H1 (cell line): ENCODE measurements at regions not wholly inside any gene's neighbourhood (a gene's known extent, or its start where the extent isn't known, plus 50 kb on each side); places are given as distances from the start of the nearest gene placed in this dataset.

Experiments used
- CTCF ChIA-PET: fragments of 300-600 bp; sonication (Branson Sonifier 250); formaldehyde crosslinking; loops from one replicate; lab custom pipeline; 2021; ENCODE audit not compliant: partially characterized antibody; lab: Charles Lee
- POLR2A ChIA-PET: fragments of 300-600 bp; sonication (Branson Sonifier 250); formaldehyde crosslinking; loops from one replicate; lab custom pipeline; 2021; ENCODE audit warnings: inconsistent platforms; ENCODE audit not compliant: partially characterized antibody; lab: Charles Lee
- DNase-seq, 2 experiments: peaks; one replicate each; pipeline versions ENCODE4 v3.0.0 to v3.0.0-alpha.2; 2010 to 2022; ENCODE audit warnings: low spot score in 2 of 2, low read depth in 1 of 2, mixed read lengths in 1 of 2
- FAIRE-seq: peaks from 2 replicates; lab custom pipeline; 2011; peaks lifted over from hg19 to GRCh38; lab: Jason Lieb, UNC
- H2AFZ ChIP-seq: 2 replicates; pipeline ENCODE4 v1.8.1; 2012; ENCODE audit warnings: low read length, inconsistent platforms
- H2AK5ac ChIP-seq: 2 replicates; pipeline ENCODE4 v1.6.1; 2013; ENCODE audit warnings: low read depth, low read length
- H2BK120ac ChIP-seq: replicated peaks from 2 replicates; pipeline ENCODE3; 2013; ENCODE audit warnings: low read depth, low read length, inconsistent platforms
- H2BK12ac ChIP-seq: 2 replicates; pipeline ENCODE4 v1.6.1; 2013; ENCODE audit warnings: low read depth, low read length
- H2BK15ac ChIP-seq: 2 replicates; pipeline ENCODE4 v1.6.1; 2013; ENCODE audit warnings: low read length
- H2BK20ac ChIP-seq: 2 replicates; pipeline ENCODE4 v1.6.1; 2013; ENCODE audit warnings: low read length
- H2BK5ac ChIP-seq: 2 replicates; pipeline ENCODE4 v1.6.1; 2013; ENCODE audit warnings: low read depth, low read length
- H3K14ac ChIP-seq: 2 replicates; pipeline ENCODE4 v1.6.1; 2013; ENCODE audit warnings: inconsistent platforms; ENCODE audit not compliant: insufficient read length
- H3K18ac ChIP-seq: 2 replicates; pipeline ENCODE4 v1.6.1; 2013; ENCODE audit warnings: low read length; ENCODE audit errors: extremely low read depth
- H3K23ac ChIP-seq: 2 replicates; pipeline ENCODE4 v1.6.1; 2013; ENCODE audit warnings: inconsistent platforms; ENCODE audit not compliant: insufficient read length
- H3K23me2 ChIP-seq: 2 replicates; pipeline ENCODE4 v1.6.1; 2013; ENCODE audit warnings: low read depth, low read length
- H3K27ac ChIP-seq: 2 replicates; pipeline ENCODE4 v1.6.1; 2011; ENCODE audit warnings: low read depth, low read length, inconsistent platforms
- H3K27me3 ChIP-seq, 4 experiments: replicated peaks in 1 of 4; 1 replicate in 1 of 4; 2 replicates in 3 of 4; pipeline versions ENCODE4 v1.6.1 to v1.8.1; 2011 to 2013; ENCODE audit warnings: low read length in 3 of 4, mild to moderate bottlenecking in 3 of 4, inconsistent platforms in 2 of 4, mixed read lengths in 2 of 4, moderate library complexity in 1 of 4; ENCODE audit not compliant: control insufficient read depth in 3 of 4, insufficient read depth in 3 of 4; ENCODE audit errors: extremely low read depth in 1 of 4
- H3K36me3 ChIP-seq, 4 experiments: 2 replicates each; pipeline versions ENCODE4 v1.6.1 to v1.8.1; 2011 to 2013; ENCODE audit warnings: mild to moderate bottlenecking in 4 of 4, low read length in 3 of 4, moderate library complexity in 2 of 4, control low read depth in 1 of 4, inconsistent platforms in 1 of 4; ENCODE audit not compliant: insufficient read depth in 4 of 4, control insufficient read depth in 2 of 4
- H3K4ac ChIP-seq: replicated peaks from 2 replicates; pipeline ENCODE3; 2013; ENCODE audit warnings: low read length, low read depth, mixed read lengths, inconsistent platforms; ENCODE audit not compliant: insufficient read length
- H3K4me1 ChIP-seq, 4 experiments: replicated peaks in 1 of 4; 1 replicate in 1 of 4; 2 replicates in 3 of 4; pipeline versions ENCODE4 v1.6.1 to v1.8.1; 2011 to 2013; ENCODE audit warnings: low read length in 3 of 4, inconsistent platforms in 2 of 4, mixed read lengths in 1 of 4; ENCODE audit not compliant: insufficient read depth in 4 of 4, control insufficient read depth in 3 of 4
- H3K4me2 ChIP-seq, 2 experiments: 2 replicates each; pipeline versions ENCODE4 v1.6.1 to v1.8.1; 2011 to 2013; ENCODE audit warnings: low read depth in 2 of 2, low read length in 2 of 2, control low read depth in 1 of 2, inconsistent platforms in 1 of 2, mild to moderate bottlenecking in 1 of 2; ENCODE audit not compliant: insufficient read depth in 1 of 2
- H3K4me3 ChIP-seq, 4 experiments: fragments of 200-600, 300-600 bp in 1 of 4; sonication (generic), shearing (Covaris generic), sonication (Bioruptor Twin) in 1 of 4; 2 replicates each; pipeline versions ENCODE4 v1.5.1 to v1.8.1; 2011 to 2016; ENCODE audit warnings: low read length in 4 of 4, low read depth in 3 of 4, control low read depth in 2 of 4, inconsistent platforms in 2 of 4, mild to moderate bottlenecking in 2 of 4, mixed read lengths in 1 of 4, moderate library complexity in 1 of 4; ENCODE audit not compliant: insufficient read depth in 2 of 4; ENCODE audit errors: extremely low read depth in 1 of 4
- H3K56ac ChIP-seq: replicated peaks from 2 replicates; pipeline ENCODE3; 2013; ENCODE audit warnings: low read depth, mild to moderate bottlenecking, mixed read lengths, low read length, inconsistent platforms; ENCODE audit not compliant: insufficient read length
- H3K79me1 ChIP-seq: 2 replicates; pipeline ENCODE4 v1.6.1; 2013; ENCODE audit warnings: low read depth, low read length, control low read depth
- H3K79me2 ChIP-seq, 2 experiments: 2 replicates each; pipeline versions ENCODE4 v1.6.1 to v1.8.1; 2012 to 2013; ENCODE audit warnings: low read length in 2 of 2, mild to moderate bottlenecking in 2 of 2, inconsistent platforms in 1 of 2; ENCODE audit not compliant: insufficient read depth in 2 of 2, control insufficient read depth in 1 of 2
- H3K9ac ChIP-seq, 4 experiments: replicated peaks in 1 of 4; 1 replicate in 1 of 4; 2 replicates in 3 of 4; pipeline versions ENCODE4 v1.6.1 to v1.8.1; 2011 to 2013; ENCODE audit warnings: low read depth in 3 of 4, low read length in 3 of 4, control low read depth in 2 of 4, mild to moderate bottlenecking in 2 of 4, moderate library complexity in 2 of 4, inconsistent platforms in 1 of 4; ENCODE audit errors: extremely low read depth in 1 of 4
- H3K9me3 ChIP-seq, 2 experiments: 2 replicates each; pipeline versions ENCODE4 v1.6.1 to v1.8.1; 2012 to 2013; ENCODE audit warnings: mild to moderate bottlenecking in 2 of 2, moderate library complexity in 2 of 2, control low read depth in 1 of 2, inconsistent platforms in 1 of 2, low read depth in 1 of 2, low read length in 1 of 2, mixed read lengths in 1 of 2; ENCODE audit not compliant: insufficient read depth in 2 of 2
- H4K20me1 ChIP-seq, 2 experiments: replicated peaks in 1 of 2; 2 replicates each; pipeline versions ENCODE3 to v1.8.1; 2011 to 2013; ENCODE audit warnings: inconsistent platforms in 2 of 2, low read length in 2 of 2, mild to moderate bottlenecking in 1 of 2; ENCODE audit not compliant: insufficient read depth in 2 of 2, control insufficient read depth in 1 of 2
- H4K5ac ChIP-seq: 2 replicates; pipeline ENCODE4 v1.6.1; 2013; ENCODE audit warnings: low read length, low read depth, mixed read lengths, inconsistent platforms; ENCODE audit not compliant: insufficient read length
- H4K8ac ChIP-seq: 2 replicates; pipeline ENCODE4 v1.8.0; 2013; ENCODE audit warnings: mild to moderate bottlenecking, moderate library complexity, low read length, inconsistent platforms; ENCODE audit not compliant: insufficient read depth; ENCODE audit errors: extremely low read depth
- H4K91ac ChIP-seq: replicated peaks from 2 replicates; pipeline ENCODE3; 2013; ENCODE audit warnings: low read length, mixed read lengths, inconsistent platforms; ENCODE audit not compliant: insufficient read length
- ASH2L ChIP-seq: fragments of 200-600, 300-600 bp; sonication (generic); IDR thresholded peaks from one replicate; pipeline ENCODE4 v1.7.1; 2017; ENCODE audit warnings: low read length
- CHD1 ChIP-seq: IDR thresholded peaks from 2 replicates; pipeline ENCODE4 v1.6.1; 2012; ENCODE audit warnings: low read depth, low read length, improper control_type of control experiment
- CTBP2 ChIP-seq: IDR thresholded peaks from 2 replicates; pipeline ENCODE4 v1.7.0; 2011; ENCODE audit warnings: borderline replicate concordance, mild to moderate bottlenecking, moderate library complexity, mixed read lengths, low read length; ENCODE audit not compliant: insufficient read depth, insufficient read length
- CTCF ChIP-seq, 3 experiments: IDR thresholded peaks; 1 replicate in 2 of 3; 2 replicates in 1 of 3; pipeline versions ENCODE4 v1.5.1 to v1.6.1; 2011; ENCODE audit warnings: low read length in 3 of 3, mild to moderate bottlenecking in 3 of 3, inconsistent platforms in 2 of 3, low read depth in 1 of 3, moderate library complexity in 1 of 3; ENCODE audit not compliant: insufficient read depth in 1 of 3; ENCODE audit errors: control extremely low read depth in 1 of 3
- FOSL1 ChIP-seq: IDR thresholded peaks from 2 replicates; pipeline ENCODE4 v1.6.1; 2011; ENCODE audit warnings: mild to moderate bottlenecking, low read depth, low read length, moderate library complexity; ENCODE audit not compliant: insufficient read depth
- HDAC2 ChIP-seq, 2 experiments: fragments of 300-600 bp in 1 of 2; sonication (generic) in 1 of 2; IDR thresholded peaks; 2 replicates each; pipeline ENCODE4 v1.6.1; 2011 to 2012; ENCODE audit warnings: low read depth in 2 of 2, low read length in 2 of 2, mild to moderate bottlenecking in 2 of 2, moderate library complexity in 2 of 2, borderline replicate concordance in 1 of 2, inconsistent platforms in 1 of 2
- HDAC6 ChIP-seq: IDR thresholded peaks from one replicate; pipeline ENCODE4 v1.7.1; 2012; ENCODE audit warnings: low read depth, mild to moderate bottlenecking, inconsistent platforms, low read length, moderate library complexity
- RFX5 ChIP-seq: IDR thresholded peaks from 2 replicates; pipeline ENCODE4 v1.6.1; 2011; ENCODE audit warnings: low read depth, low read length, improper control_type of control experiment, borderline replicate concordance
- SIRT6 ChIP-seq: IDR thresholded peaks from one replicate; pipeline ENCODE4 v1.7.1; 2012; ENCODE audit warnings: low read length, inconsistent platforms
- SIX5 ChIP-seq: IDR thresholded peaks from 2 replicates; pipeline ENCODE4 v1.6.1; 2011; ENCODE audit warnings: mild to moderate bottlenecking, low read depth, low read length
- SP1 ChIP-seq: IDR thresholded peaks from 2 replicates; pipeline ENCODE4 v1.6.1; 2011; ENCODE audit warnings: low read depth, low read length
- TBP ChIP-seq: IDR thresholded peaks from 2 replicates; pipeline ENCODE4 v1.6.1; 2011; ENCODE audit warnings: low read depth, low read length, improper control_type of control experiment
- TCF12 ChIP-seq: IDR thresholded peaks from 2 replicates; pipeline ENCODE4 v1.6.1; 2011; ENCODE audit warnings: low read depth, mild to moderate bottlenecking, low read length
- WGBS, 2 experiments: shearing (Covaris generic) in 1 of 2; methylation state at CpG; one replicate each; pipeline versions ENCODE4 v1.1.6 to v1.1.7; 2013 to 2015; ENCODE audit warnings: low lambda C conversion rate in 2 of 2, mixed read lengths in 2 of 2, inconsistent platforms in 1 of 2, low coverage in 1 of 2, missing lambda C conversion rate in 1 of 2; ENCODE audit not compliant: insufficient replicate concordance in 2 of 2, insufficient coverage in 1 of 2, insufficient read length in 1 of 2; ENCODE audit errors: extremely low coverage in 1 of 2, missing lambda C conversion rate in 1 of 2; 5-methylcytosine and 5-hydroxymethylcytosine counted together

GRCh38 chr4:135744928-135745327, 1543.3 kb upstream of the PABPC4L start:
- 89% methylated on average over 1 of the region's 1 CpG; no CpG with 5 or more reads in 1 of the 2 experiments for WGBS, 2 experiments
- H2BK120ac ChIP-seq: no peak overlapping the region
- no peaks in the 10 kb centered on the region for H3K27me3 ChIP-seq
- ChIA-PET POLR2A (no interaction called here), CTCF (no interaction called here)
- H3K18ac ChIP-seq: no peak overlapping the region
- FAIRE-seq: no peak
- H3K4me1 ChIP-seq: 0 out of 7 replicates have a peak, but pooled peaks cover 0 to 4% (median 0%) of the 10 kb centered on the region in 4 experiments
- H3K4ac ChIP-seq: no peak overlapping the region
- H3K9me3 ChIP-seq: no peaks in the 10 kb centered on the region
- H3K4me3 ChIP-seq: no peak overlapping the region
- H3K79me2 ChIP-seq: no peaks in the 10 kb centered on the region
- no peak overlapping the region for H2BK15ac ChIP-seq
- no peak overlapping the region for H4K5ac ChIP-seq
- DNase-seq: no peak
- H3K4me2 ChIP-seq: no peak overlapping the region
- no peaks in the 10 kb centered on the region for H4K20me1 ChIP-seq
- no peak overlapping the region for H3K14ac ChIP-seq
- no peak overlapping the region for H4K91ac ChIP-seq
- no peaks in the 10 kb centered on the region for H3K23me2 ChIP-seq
- no peak overlapping the region for H2AFZ ChIP-seq
- no peak overlapping the region for H2BK5ac ChIP-seq
- H3K79me1 ChIP-seq: no peaks in the 10 kb centered on the region
- no peak overlapping the region for H3K27ac ChIP-seq
- TF ChIP-seq SIX5 (no peak), HDAC6 (no peak), CTBP2 (no peak), TBP (no peak), HDAC2 (IDR thresholded peaks at IDR 0.05; ENCODE audit: borderline replicate concordance in 1 of 2, low read depth in 2 of 2, low read length in 2 of 2) (no peak), SP1 (no peak), FOSL1 (no peak), CTCF (IDR thresholded peaks at IDR 0.05; ENCODE audit: control extremely low read depth in 1 of 3, insufficient read depth in 1 of 3, low read depth in 1 of 3, low read length in 3 of 3) (no peak), TCF12 (no peak), ASH2L (no peak), RFX5 (no peak), CHD1 (no peak), SIRT6 (no peak)
- TF ChIP-seq, all 59 proteins: peak for 0
- no peak overlapping the region for H2AK5ac ChIP-seq
- H4K8ac ChIP-seq: no peak overlapping the region
- no peak overlapping the region for H3K23ac ChIP-seq
- no peaks in the 10 kb centered on the region for H3K36me3 ChIP-seq
- H3K9ac ChIP-seq: no peak overlapping the region
- no peak overlapping the region for H2BK20ac ChIP-seq
- no peak overlapping the region for H3K56ac ChIP-seq
- no peak overlapping the region for H2BK12ac ChIP-seq
